HG03025 (cell line): ENCODE measurements at regions not wholly inside any gene's neighbourhood (a gene's known extent, or its start where the extent isn't known, plus 50 kb on each side); places are given as distances from the start of the nearest gene placed in this dataset.
"Not testable (repeated sequence)": the region's sequence is repeated elsewhere in the genome, so short reads cannot be mapped to it uniquely, and the experiment has no call there.

Experiments used
- ATAC-seq: cut with Tn5 transposase; IDR thresholded peaks from one replicate; pipeline ENCODE4 v1.9.1; 2021; ENCODE audit warnings: mild to moderate bottlenecking, moderate library complexity; ENCODE audit not compliant: unreplicated experiment, low FRiP score

DNA sequence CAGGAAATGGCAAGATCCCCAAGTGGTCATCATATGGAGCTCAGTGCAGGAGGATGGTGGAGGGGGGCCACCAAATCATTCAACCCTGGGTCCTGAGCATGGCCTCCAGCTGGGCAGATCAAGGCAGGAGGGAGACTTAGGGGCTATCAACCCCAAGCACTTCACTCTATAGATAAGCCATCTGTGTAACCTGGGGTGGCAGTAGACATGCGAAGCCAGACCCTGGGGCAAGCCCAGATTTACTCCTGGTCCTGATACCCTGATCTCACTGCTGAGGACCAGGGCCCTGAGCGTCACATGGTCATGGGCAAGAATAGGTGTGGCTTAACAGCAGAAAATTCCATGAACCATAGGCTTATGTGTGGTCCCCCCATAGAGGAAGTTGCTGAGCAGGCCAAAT lies 173.0 kb upstream of the ADCY1 start:
- ATAC-seq = no peak

DNA sequence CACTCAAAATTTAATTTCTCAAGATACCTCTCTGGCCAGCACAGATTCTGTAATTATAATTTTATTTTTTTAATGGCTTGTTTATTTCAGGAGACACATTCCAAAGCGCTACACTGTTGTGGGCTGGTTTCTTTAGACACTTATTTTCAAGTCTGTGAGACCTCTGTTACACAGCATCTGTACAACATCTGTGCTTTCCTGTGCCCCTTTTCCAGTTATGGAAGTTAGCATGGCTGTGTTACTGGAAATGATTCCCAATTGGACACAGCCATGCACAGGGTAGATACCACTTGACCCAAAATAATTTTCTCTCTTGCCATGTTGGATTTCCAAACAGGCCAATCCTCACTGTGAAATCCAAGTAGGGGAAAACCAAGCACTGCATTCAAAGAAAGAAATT lies 172.3 kb upstream of the ADCY1 start:
- no peak for ATAC-seq

DNA sequence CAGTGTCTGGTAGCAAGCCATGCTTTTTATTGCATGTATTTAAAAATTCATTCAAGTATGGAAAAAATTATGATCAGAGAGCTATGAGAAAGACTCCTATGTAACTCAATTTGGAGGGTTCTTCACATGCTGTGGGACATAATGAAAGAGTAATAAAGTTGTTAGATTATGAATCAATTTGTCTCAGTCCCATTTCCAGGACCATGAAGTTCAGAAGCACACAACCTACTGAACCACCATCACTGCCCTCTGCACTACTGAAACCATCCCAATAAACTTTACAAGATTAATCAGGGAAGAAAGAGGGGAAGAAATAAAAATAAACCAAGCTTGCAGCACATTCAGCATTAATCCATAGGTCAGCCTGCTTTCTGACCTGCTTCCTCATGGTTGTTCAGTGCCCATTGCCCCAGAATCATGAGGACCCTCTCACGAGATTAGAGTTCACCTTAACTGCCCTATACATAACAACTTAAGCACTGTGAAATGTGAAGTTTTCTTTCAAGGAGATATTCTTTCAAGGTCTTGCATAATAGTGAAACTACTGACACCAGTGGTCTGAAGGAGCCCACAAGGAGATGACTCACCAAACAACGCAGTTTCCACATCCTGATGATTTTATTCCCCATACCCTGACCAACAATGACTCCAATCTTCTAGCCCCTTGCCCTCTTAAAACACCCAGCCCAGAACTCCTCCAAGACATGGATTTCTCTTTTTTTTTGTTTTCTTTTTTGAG lies 171.5 kb upstream of the ADCY1 start:
- ATAC-seq = no peak

DNA sequence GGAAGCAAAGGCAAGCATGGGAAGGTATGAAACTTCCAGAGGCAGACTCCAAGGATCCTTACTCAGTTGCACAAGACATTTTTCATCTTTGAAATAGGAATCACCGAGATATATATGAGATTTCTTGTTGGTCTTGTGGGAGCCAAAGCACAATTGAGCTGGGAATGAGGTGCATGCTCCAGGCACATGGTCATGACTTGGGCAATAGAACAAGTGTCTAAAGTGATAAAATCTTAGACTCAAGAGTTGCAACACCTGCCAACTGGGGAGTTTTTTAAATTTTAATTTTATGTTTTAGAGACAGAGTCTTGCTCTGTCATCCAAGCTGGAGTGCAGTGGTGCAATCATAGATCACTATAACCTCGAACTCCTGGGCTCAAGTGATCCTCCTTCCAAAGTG lies 169.5 kb upstream of the ADCY1 start:
- no peak for ATAC-seq

DNA sequence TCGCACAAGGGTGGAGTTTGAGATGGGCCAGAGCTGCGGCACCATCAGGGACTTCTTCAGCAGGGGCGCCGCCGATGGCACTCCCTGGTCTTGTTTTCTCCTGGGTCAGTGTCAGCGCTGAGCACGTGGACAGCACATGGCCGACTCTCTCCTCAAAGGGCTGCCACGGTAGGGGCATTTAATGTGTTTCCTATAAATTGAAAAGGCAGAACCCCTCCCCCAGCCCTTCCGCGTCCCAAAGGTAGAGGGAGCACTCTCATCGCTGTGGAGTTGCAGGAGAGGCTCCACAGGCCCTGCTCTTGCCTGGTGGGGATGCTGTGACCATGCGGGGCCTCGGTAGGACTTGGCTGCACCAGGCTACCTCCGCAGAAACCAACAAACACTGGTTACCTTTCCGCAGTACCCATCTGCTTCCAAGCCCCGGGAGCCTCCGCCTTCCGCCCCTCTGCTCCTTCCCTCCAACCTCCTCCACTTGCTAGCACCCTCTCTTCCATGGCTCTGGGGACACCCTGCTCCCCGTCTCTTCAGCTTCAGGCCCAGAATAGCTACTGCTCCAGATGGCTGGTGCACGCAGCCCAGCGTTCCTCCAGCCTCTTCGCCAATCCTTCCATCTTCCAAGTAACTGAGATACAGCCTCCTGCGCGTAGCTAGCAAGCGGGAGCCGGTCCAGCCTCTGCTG lies 166.3 kb upstream of the ADCY1 start:
- ATAC-seq = no peak

DNA sequence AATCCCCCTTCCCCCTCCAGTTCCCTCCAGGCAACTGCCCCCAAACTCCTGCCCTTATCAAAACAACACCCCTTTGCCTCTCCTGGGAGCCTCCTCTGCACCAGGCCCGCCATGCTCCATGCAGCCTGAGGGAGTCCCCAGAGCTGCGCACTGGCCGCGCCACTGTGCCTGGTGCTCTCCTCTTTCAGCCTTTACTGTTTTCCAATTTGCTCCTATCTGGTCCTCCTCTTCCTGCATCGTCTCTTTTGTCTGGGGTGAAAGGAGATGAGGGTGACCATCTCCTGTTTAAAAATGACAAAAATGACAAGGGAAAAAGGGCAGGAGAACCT lies 165.8 kb upstream of the ADCY1 start:
- no peak for ATAC-seq

DNA sequence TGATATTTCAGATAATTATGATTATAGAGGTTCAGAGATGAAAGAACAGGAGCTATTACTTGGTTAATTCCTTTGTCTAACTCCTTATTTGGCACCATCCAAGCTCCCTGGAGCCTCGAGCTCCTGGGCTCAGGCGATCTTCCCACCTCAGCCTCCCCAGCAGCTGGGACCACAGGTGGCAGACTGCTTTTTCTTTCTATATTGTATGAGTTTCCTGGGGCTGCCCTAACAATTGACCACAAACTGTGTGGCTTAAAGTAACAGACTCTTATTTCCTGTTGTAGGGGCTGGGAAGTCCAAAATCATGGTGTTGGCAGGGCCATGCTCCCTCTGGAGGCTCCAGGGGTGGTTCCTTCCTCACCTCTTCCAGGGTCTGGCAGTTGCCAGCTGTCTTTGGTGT lies 163.3 kb upstream of the ADCY1 start:
- ATAC-seq = no peak

DNA sequence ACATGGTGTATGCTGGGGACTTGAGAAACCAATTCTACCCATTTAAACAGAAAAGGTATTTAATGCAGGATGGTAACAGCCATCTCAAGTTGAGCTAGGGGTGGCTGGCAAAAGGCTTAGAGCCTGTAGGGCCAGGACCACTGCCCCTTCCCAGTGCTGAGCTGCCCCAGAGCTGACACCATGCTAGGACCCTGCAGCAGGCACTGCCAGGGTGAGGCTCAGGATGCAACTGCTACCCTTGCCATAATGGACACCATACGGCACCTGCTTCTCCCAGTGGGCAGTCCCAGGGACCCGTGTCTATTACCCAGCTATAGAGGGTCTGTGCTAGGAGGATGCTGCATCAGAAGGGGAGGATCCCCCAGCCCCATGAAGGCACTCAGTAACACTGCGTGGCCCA lies 160.7 kb upstream of the ADCY1 start:
- ATAC-seq = no peak

DNA sequence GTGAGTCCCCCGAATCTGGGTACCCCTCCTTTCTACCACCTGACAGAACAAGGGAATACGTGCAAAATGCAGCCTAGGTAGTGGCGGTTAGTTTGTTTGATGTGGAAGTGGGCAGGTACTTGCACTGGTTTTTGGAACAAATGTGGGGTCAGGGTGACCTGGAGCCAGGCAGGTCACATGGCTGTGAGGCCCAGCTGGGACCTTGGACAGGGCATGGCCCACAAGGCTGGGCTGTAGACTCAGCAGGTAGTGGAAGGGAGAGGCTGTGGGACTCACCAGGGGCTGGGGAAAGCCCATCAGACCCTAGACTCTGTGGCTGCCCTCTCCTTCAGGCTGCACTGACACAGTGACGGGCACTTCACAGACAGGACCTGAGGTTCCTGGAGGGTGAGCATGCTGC lies 159.9 kb upstream of the ADCY1 start:
- ATAC-seq = no peak

DNA sequence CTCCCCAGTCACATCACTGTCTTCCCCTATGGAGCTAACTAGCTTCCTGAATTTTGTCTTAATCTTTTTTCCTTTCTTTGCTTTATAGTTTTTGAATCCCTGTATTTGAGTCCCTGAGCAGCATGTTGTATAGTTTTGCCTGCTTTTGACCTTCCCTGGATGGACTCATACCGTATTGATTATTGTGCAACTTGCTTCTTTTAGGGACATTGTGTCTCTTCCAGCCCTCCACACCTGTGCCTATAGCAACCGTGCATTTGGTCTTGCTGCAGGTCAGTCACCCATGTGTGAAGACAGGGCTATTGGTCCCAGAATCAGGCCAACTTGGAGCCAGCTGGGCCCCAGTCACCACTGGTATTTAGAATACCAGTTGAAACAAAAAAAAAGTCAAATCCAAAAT lies 158.9 kb upstream of the ADCY1 start:
- no peak for ATAC-seq

DNA sequence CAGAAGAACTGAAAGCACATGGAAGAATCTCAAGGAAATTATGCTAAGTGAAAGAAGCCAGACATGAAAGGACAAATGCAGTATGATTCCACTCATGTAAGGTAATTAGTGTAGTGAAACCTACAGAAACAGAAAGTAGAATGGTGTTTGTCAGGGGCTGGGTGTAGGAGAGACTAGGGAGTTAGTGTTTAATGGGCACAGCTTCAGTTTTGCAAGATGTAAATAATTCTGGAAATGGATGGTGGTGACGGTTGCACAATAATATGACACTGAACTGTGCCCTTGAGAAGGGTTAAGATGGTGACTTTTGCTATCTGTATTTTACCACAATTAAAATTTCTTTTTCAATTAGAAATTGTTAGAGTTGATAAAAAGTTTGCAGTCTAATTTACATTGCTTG lies 157.3 kb upstream of the ADCY1 start:
- ATAC-seq = no peak

DNA sequence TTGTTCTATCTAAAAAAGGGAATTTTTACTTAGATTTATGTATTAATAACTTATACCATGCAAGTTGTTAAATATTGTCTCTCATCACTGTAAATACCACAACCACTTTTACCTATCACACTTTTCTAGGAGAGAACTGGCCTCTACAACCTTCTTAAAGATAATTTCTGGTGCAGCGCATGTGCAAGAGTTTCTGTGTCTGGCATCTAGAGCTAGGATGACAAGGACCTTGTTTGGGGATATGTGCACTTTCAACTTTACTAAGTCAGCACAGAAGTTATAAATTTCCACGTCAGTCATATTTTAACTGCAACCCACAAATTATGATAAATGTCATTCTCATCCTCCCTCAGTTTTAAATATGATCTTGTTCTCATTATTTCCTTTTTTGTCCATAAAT lies 156.9 kb upstream of the ADCY1 start:
- ATAC-seq = no peak

DNA sequence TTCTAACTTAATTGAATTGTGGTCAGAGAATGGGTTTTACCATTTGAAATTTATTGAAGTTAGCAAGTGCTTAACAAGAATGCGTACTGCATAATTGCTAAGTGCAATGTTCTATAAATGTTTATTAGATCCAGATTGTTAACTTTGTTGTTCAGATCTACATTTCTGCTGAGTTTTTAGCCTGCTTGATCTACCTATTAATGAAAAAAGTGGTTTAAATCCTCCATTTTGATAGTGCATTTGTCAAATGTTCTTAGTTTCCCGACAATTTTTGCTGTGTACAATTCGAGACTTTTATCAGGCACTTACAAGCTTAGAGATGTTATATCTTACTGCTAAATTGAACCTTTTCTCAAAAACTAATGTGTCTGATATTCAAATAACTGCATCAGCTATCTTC lies 156.4 kb upstream of the ADCY1 start:
- ATAC-seq = no peak

DNA sequence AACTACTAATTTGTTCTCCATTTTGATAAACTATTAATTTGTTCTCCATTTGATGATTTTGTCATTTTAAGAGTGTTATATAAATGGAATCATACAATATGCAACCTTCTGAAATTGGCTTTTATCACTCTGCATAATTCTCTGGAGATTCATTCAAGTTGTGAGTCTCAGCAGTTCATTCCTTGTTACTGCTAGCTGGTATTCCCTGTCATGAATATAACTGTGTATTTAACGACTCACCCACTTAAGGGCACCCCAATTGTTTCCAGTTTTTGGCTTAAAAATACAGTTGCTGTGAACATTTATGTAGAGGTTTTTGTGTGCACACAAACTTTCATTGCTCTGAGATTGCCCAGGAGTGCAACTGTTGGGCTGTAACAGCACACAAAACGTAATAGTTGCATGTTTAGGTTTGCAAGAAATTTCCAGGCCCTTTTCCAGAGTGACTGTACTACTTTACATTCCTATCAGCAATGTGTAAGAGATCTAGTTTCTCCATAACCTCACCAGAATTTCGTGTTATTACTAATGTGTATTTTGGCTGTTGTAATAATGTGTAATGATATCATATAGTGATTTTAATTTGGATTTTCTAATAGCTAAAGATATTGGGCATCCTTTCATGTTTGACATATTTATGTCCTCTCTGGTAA lies 153.2 kb upstream of the ADCY1 start:
- ATAC-seq = no peak

DNA sequence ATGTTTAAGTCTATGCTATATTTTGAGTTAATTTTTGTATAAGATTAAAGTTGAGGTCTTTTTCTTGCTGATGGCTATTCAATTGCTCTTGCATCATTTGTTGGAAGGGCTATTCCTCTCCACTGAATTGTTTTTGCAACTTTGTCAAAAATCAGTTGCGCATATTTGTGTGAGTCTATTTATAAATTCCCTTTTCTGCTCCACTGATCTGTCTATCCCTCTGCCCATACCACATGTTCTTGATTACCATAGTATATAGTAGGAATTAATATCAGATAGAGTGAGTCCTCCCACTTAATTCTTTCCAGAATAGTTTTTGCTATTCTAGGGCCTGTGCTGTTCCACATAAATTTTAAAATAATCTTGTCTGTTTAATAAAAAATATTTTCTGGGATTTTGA lies 152.4 kb upstream of the ADCY1 start:
- no peak for ATAC-seq

DNA sequence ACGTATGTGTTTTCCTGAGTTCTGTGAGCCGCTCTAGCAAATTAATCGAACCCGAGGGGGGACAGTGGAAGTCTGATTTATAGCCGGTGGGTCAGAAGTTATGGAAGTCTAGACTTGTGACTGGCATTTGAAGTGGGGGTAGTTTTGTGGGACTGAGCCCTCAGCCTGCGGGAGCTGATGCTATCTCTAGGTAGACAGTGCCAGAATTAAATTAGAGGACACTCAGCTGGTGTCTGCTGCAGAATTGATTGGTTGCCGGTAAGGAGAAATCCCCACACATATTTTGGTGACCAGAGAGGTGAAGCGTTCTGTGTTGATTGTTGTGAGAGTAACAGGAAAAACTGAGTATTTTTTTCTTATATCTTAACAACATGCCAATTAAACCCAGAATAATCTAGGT lies 143.8 kb upstream of the ADCY1 start:
- no peak for ATAC-seq

DNA sequence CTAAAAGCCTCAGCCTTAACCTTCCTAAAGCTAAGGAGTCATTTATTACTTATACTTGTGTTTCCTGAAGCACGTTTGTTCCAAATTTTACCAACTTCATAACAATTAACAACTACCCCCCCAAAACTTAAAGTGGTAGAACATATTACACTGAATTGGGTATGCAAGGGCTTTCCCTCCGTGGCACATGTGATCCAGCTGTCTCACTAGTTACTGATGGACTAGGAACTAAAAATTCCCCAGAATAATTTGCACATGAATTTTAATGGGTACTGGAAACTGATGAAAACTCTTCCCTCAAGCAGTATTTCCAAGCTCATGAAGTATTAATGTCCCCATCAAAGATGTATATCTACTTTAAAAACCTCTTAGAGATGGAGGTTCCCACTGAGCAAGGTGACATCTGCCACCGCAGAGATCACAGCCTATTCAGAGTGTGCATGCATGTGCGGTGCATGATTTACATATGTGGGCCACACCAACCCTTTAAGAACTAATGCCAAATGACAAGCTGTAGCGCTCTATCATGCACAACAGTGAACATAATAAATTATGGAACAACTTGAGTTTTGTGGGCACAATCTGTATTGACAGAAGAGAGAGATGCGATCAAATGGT lies 139.9 kb upstream of the ADCY1 start:
- no peak for ATAC-seq

DNA sequence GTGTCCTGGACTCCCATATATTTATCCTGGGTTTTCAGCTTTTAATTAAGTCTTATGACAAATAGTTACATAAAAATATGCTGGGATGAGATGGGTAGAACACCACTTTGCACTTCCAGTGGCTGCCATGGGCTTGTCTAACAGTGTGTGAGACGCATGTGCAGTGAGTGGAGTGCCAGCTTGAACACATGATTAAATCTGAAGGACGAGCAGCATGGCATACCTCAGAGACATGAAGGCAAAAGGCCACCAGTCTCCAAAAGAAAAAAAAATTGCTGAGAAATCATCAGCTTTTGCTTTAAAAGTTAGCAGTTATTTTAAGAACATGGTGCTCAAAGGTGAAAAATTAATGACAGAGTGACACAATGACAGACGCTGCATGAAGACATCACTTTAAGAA lies 139.0 kb upstream of the ADCY1 start:
- no peak for ATAC-seq

DNA sequence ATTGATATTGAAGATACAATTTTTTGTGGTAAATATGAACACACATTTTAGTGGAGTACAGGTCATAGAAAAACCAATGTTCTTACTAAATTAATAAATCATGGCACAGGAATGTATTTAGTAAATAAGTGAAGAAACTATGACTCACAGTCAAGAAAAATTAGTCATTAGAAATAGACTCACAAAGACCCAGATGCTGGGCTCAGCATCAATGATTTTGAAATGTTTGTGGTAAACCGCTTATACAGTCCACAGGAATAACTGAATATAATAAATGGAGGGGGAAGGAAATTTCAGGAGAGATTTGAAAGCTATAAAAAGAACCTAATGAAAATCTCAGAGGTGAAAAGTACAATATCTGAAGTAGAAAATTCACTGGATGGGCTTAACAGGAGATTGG lies 138.3 kb upstream of the ADCY1 start:
- no peak for ATAC-seq

DNA sequence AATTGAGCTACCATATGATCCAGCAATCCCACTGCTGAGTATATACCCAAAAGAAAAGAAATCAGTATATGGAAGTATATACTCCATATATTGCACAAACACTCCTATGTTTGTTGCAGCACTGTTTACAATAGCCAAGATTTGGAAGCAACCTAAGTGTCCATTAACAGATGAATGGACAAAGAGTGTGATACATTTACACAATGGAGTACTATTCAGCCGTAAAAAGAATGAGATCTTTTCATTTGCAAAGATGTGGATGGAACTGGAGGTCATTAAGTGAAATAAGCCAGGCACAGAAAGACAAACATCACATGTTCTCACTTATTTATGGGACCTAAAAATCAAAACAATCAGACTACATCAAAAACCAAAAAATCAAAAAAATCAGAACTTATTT lies 133.4 kb upstream of the ADCY1 start:
- ATAC-seq = not testable (repeated sequence)

DNA sequence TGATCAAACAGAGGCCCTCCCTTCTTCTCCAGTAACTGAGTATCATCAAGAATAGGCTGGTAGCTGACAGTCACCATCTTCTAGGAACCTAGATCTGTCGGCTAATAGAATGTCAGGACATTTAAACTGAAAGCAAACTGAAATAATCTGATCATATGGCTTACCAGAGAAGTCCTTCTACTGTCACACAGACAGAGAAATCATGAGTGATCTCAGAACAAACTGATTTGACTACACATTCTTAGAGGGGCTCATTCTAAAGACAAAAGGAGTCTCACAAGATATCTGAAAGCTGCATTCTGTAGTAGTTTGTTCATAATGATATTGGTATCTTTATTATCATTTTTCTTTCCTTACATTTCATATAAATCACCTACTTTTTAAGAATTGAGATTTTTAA lies 130.9 kb upstream of the ADCY1 start:
- no peak for ATAC-seq
